Stimulated activated CD8-positive, alpha-beta memory T cell treated with anti-CD3 and anti-CD28 coated beads, Interleukin-4, amount 100 ng/mL, for 24 hours (primary cell): ENCODE measurements at regions not wholly inside any gene's neighbourhood (a gene's known extent, or its start where the extent isn't known, plus 50 kb on each side); places are given as distances from the start of the nearest gene placed in this dataset.
"Not testable (repeated sequence)": the region's sequence is repeated elsewhere in the genome, so short reads cannot be mapped to it uniquely, and the experiment has no call there.

Source experiments
- DNase-seq: peaks from one replicate; pipeline ENCODE4 v3.0.0-alpha.2; 2020; ENCODE audit warnings: low read depth

DNA sequence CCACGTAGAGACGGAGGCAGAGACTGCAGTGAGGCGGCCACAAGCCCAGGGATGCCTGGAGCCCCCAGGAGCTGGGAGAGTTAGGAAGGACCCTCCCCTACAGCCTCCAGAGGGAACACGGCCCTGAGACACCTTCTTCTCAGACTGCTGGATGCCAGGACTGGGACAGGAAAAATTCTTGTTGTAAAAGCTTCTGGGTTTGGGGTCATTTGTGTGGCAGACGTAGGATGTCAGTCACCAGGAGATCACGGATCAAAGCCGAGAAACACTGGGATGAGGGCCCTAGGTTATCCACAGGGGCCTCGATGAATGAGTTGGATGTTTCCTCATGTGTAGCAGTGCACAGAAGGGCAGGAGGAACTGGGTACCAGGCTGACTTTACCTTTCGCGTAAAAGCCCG is 163.7 kb downstream of the SHOX start:
- DNase-seq: no peak

DNA sequence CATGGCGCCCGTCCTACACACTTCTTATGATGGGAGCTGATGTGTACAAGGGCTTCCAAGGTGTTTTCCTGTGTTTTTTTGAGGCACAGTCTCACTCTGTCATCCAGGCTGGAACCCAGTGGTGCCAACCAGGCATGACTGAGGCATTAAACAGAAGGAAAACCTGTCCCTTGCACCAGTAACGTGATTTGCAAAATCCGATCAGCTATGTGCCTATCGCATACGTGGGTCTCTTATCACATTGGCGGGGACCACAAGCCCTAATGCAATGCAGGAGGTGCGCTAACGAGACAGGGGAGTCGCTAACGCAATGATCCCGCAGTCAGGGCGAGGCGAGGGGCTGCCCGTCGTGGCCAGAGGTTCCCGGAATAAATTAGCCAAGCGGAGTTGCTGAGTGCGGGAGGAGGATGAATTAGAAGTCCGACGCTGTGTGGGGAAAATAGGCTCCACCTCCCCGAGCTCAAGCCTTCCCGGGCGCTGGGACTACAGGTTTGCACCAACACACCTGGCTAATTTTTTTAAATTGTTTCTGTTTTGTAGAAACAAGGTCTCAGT is 162.7 kb downstream of the SHOX start:
- DNase-seq: no peak

DNA sequence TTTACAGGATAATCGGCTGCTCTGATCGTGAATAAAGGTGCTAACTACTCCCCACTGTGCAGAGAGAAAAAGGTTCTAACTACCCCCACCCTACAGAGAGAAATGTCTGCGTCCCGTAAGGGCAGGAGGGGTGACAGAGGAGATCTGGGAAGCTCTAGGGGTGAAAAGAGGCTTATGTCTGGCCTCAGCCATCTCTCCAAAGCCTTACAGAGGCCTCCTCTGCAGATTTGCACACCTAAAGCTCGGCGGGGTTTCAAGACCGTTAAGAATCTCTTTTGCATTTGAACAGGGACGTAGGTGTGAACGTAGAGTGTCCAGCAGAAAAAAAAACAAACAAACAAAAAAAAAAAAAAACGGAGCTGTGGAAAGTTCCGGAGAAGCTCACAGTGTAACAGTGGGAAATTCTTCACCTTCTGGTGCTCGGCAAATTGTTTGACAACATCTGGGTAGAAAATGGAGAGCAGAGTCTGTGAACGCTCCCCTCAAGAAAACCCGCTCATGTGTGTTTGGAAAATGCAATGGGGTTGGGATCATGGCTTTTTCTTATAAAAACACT is 161.0 kb downstream of the SHOX start:
- no peak for DNase-seq

DNA sequence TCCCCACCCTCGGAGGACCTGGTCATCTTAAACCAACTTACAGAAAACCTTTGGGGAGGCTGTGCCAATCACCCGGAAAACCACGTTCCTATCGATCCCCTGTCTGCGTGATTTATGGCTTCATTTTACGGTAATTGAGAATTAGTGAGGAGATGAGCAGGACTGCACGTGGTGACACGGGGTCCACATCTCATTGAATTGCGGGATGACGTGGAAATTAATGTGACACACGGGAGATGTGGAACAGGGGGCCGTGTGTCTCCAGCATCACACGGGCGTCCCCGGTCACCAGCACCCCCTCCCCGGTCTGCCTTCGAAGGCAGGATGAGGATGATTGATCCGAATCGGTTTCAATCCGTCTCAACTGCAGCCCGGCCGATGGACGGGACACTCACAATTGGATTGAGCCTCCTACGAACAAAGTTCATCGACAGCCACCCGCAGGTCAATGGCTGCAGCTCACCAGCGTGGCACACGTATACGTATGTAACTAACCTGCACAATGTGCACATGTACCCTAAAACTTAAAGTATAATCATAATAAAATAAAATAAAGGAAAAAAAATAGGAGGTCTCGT is 160.3 kb downstream of the SHOX start:
- DNase-seq: no peak

DNA sequence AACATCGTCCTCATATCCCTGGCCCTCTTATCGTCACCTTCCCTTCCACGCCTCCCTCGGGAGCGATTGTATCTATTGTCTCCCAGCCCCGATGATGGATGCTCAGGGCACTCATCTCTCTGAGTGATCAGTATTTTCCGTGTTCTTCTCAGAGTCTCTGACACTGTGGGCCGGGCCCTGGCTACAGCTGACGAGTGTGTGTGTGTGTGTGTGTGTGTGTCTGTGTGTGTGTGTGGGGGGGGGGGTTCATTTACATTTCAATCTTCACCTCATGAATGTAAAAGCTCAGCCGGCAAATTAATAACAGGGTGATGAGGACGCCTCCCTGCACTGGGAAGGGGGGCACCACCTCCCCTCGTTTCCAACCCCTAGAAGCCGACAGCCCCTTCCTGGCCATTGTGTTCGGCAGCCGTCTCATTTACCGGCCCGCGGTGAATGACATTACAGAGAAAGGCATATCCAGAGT is 159.5 kb downstream of the SHOX start:
- no peak for DNase-seq

DNA sequence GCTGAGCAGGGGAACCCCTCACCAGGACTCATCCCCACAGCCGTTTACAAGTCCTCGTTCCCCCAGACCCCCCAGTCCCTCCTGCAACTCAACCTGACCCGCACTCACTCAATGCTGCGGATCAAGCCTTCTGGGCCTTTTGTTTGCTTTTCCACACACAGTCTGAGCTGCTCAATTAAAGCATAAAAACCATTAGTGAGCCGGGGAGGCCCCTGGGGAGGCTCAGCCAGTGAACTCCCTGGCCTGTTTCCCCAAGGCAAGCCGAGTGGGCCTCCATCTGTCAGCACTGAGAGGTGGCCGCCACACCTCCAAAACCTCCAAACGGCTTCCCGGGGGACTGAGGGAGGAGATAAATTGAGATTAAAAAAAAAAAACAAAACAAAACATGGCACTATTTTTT is 158.5 kb downstream of the SHOX start:
- no peak for DNase-seq

DNA sequence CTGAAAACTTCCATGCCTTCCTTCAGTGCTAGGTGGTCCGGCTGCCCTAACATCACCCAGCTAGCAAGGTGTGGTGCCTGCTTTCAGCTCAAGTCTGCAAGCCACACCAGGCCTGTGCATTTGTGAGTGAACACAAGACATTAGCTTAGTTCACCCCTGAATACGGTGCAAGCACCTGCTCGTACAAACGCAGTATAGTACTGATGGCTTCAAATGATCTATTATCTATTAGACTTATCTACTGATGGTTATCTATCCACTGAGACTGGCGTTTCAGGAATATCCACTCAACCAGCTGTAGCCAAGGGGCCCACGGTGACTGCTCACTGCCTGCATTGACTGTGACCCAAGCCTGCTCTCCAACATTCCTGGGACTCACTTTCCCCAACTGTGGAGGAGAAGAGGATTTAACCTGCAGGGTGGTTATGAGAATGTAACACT is 155.9 kb downstream of the SHOX start:
- DNase-seq: no peak

DNA sequence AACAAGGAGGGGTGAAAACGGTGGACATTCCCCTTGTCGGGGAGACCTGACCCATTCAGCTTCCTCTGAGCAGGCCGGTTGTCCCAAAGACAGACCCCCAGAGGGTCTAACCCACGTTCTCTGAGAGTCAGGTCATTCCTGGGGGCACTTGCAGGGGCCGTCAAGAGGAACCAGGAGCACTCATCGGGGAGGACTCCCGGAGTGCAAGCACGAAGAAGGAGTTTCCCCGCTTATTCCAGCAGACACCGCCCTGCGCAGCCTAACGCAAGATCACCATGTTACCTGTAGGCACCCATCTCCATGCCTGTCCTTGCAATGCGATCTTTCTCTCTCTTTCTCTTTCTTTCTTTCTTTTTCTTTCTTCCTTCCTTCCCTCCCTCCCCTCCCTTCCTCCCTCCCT is 154.2 kb downstream of the SHOX start:
- no peak for DNase-seq

DNA sequence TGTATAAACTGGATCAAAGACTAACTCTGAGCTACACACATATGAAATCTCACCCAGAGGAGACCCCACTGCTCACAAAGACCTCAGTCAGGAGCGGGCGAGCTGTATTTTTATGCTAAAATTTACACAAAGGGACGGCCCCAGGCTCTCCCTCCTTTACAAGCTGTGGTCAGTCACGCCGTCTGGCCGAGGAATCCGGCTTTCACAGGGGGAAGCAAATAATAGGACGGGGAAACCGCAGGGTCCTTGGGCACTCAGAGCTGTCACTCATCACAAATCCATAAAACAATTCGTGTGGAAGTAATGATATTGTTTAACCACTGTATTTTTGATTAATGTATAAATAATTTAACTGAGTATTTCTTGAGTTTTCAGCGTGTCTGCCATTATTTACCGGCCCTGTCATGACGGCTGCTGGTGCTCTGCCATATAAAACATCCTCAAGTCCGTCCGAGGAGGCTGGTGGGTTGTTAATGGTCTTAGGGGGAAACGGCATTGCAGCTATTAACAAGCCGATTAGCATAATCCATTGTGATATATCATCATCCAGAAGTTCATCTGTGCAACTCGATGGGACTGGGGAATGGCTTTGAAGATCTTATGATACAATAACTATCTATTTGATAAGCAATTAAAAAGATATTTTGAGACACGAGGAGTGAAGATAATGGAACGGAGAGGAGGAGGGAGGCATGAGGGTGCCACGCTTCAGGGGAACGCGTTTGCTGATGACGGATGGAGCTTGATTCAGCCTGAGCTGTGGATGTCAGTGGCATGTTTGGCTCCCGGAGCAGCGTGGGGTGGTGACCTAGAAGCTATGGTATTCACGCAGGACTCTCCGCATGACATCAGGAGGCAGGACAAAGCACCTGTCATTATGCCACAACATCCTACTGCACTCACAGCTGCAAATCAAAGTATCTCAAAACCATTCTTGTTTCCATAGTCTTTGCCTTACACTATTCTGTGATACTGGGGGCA is 150.9 kb downstream of the SHOX start:
- no peak for DNase-seq

DNA sequence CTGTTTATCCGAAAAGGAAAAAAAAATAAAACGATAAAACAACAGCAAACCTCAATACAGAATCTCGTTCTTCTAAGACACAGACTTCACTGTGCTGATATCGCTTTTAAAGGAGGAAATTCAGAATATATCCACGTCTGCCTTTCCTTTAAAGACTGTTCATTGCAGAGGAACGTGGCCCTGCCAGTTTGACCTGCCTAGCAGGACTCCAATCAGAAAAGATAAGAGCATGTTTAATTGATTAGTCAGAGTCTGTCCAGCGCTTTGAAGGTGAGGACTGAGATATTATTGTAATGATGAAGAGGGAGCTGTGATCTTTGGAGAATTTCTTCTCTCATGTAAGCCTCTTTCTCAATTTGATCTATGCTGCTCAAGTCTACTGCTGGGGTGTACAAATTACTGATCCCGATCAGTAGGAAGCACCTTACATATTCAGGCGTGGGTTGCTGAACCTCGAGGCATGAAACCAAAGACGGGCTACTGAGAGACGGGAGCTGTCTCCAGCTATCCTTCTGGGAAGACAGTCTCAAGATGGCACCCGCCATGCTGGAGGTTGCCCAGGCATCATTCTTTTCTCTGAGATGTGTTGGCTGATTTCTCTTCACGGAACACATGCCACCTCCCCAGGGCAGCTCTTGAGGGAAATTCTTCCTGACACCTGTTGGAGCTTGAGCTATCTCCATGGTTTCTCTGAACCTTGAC is 146.1 kb downstream of the SHOX start:
- DNase-seq: no peak

DNA sequence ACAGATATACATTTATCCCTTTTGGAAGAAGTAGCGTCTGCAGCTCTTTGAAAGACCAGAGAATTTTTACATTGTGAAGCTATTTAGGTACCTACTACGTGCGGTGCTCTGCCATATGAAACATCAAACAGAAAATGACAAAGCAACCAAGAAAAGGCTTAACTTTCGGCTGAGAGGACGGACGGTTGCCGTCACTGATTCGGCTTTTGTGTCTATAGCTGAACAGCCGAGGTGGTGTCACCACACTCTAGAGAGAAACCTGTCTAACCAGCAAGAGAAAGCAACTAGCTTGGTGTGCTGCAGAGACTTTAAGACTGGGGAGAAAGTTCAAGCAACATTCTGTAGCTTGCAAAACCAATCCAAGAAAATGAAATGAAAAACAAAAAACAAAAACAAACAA is 145.5 kb downstream of the SHOX start:
- DNase-seq: no peak

DNA sequence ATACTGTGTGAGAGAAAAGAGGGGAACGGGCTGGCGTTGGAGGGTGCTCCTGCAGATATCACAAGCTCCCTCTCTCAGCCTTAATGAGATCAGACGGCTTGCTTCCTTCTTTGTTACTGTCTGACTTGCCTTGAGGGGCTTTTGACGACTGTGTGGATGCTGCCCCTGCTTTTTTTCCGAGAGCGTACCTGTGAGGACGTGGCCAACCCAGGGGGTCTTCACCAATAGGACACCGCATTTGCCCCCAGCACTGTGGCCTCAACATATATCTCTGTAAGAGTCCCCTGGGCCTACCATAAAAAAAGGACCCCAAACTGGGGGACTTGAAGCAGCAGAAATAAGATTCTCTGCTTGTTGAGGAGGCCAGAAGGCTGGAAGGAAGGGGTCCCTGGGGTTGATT is 143.9 kb downstream of the SHOX start:
- DNase-seq: no peak

DNA sequence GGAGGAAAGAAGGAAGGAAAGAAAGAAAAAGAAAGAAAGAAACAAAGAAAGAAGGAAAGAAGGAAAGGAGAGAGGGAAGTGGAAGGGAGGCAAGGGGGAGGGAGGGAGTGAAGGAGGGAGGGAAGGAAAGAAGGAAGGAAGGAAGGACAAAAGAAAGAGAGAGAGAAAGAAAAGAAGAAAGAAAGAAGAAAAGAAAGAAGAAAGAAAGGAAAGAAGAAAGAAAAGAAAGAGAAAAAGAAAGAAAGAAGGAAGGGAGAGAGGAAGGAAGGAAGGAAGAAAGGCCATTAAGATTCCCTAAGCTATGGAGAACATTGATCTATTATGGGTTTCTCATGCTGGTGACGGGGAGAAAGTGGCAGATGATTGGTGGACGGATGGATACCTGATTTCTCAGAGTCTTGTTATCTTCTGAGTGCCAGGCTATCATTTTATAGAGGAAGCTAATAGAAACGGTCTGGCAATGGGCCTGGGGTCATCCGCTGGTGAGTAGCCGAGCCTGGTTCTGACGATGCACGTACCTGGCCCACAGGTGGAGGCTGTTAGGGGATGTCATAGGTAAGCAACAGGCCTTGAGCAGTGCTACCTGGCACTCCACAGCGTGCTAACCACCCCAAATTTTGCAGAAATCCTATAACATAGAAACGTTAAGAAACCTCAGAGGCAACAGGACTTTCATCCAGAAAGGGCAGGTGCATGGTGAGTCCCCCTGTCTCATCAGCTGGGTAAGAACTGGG is 142.9 kb downstream of the SHOX start:
- DNase-seq: no peak

DNA sequence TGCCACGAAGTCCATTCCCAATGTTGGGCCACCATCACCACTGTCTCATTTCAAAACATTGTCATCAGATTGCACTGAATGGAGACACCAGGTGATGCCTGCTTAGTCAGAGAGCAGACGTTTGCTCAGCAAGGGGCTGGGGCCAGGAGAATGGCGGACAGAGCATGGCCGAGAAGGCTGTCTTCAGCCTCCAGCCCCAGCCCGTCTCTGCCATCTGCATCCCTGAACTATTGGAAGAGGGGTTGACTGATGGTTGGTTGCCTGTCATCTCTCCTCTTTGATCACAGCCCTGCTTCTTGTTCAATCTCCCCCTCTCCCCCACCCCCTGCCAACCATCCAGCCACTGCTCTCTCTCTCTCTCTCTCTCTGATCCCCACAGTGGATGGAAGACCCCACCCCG is 140.9 kb downstream of the SHOX start:
- no peak for DNase-seq

DNA sequence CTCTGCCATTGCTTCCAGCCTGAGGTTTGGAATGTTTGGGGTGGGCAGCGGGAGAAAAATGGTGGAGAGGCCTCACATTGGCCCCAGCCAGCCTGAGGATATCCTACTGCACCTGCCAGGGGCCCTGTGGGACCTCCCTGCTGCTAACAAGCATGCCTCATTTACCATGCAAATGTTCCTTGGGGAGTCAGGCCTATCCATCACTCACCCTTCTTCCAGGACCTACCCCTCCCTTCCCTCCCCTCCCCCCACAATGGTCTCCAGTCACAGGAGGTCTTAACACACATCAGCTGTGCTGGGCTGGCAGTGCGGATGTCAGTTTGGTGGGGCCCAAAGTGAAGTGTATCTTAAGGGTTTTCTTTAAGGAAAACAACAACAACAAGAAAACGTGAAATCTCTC is 139.2 kb downstream of the SHOX start:
- no peak for DNase-seq

DNA sequence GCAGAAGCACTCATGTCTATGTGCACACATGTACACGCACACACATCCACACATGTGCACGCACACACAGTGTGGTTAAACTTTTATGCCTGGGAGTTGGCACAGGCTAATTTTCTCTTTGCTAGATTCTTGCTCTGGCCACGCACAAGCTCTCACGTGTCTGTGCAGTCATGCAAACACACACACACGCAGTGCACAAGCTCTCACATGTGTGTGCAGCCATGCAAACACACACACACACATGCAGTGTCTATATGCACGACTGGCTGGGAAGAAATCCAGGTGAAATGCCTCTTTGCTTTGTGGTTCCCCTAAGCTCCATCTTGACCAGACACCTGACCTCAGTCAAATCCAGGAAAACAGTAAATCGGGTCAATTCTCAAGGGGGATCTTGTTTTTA is 138.0 kb downstream of the SHOX start:
- DNase-seq: no peak

DNA sequence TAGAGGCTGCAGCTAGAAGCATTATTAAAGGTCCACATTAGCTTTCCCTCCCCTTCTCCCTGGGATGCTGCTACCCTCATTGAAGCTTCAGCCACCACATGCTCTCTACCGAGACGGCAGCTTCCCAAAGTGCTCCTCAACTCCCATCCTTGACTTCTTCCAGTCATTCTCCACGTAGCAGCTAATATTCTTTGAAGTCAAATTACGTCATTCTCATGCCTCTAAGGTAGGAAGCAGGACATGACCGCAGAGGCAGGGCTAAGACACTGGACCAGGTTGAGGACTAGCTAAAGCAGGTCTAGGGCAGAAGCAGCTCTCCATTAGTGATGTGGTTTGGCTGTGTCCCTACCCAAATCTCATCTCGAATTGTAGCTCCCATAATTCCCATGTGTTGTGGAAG is 128.3 kb downstream of the SHOX start:
- no peak for DNase-seq

DNA sequence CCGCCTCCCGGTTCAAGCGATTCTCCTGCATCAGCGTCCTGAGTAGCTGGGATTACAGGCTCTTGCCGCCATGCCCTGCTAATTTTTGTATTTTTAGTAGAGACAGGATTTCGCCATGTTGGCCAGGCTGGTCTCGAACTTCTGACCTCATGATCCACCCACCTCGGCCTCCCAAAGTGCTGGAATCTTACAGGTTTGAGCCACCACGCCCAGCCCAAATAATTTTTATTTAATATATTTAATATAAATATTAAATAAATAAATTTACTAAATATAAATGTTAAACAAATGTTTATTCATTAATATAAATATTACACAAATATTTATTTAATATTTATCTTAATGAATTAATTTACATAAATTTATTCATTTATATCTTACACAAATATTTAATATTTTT is 120.2 kb downstream of the SHOX start:
- DNase-seq: no peak

DNA sequence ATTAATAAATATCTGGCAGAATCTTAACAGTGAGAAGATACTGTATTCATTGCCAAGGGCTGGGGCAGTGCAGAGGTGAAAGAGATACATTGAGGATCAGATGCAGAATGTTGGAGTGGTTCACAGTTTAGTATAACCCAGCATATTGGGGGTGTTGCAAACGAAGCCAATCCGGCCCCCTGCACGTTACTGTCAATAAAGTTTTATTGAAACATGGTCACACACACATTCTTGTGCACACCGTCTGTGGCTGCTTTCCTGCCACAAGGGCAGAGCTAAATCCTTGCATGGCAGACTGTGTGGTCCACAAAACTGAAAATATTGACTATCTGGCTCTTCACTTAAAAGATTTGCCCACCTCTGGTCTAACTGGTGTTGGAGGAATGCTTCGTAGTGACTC is 119.7 kb downstream of the SHOX start:
- no peak for DNase-seq

DNA sequence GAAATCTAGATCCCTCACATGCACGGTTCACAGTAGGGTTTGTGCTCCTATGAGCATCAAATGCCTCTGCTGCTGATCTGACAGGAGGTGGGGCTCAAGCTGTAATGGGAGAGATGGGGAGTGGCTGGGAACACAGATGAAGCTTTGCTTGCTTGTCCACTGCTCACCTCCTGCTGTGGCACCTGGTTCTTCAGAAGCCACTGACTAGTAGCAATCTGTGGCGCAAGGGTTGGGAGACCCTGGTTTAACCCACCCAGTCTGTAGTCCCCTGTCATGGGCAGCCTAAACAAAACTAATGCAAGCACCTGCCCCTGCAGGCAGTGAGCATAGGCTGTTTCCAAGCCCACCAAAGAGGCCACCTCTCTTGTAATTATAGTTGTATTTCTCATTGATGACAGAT is 116.6 kb downstream of the SHOX start:
- DNase-seq: no peak

DNA sequence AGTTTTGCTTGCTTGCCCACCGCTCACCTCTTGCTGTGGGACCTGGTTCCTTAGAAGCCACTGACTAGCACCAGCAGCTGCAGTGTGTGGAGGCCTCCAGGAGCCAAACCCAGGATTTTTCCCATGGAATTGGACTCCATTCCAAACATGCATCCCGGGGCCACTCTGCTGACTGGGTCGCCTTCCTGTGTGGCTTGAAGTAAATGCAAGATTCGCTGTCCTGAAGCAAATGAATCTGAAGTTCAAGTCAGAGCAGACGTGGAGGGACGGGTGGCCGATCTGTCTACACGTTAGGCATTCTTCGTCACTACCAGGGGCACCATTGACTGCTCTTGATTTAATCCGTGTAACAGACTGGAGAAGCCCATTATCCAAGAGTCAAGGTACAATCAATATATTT is 109.0 kb downstream of the SHOX start:
- DNase-seq: no peak

DNA sequence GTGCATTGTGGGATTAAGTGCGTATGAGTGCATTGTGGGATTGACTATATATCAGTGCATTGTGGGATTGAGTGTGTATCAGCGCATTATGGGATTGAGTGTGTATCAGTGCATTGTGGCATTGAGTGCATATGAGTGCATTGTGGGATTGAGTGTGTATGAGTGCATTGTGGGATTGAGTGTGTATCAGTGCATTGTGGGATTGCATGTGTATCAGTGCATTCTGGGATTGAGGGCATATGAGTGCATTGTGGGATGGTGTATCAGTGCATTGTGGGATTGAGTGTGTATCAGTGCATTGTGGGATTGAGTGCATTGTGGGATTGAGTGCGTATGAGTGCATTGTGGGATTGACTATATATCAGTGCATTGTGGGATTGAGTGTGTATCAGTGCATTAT is 106.4 kb downstream of the SHOX start:
- DNase-seq: not testable (repeated sequence)
